HCT116 (cell line): ENCODE measurements at regions not wholly inside any gene's neighbourhood (a gene's known extent, or its start where the extent isn't known, plus 50 kb on each side); places are given as distances from the start of the nearest gene placed in this dataset.

Experiments used
- ATAC-seq: fragments of 200-7000 bp; cut with Tn5 transposase; 2 replicates; pipeline ENCODE4 v1.9.1; 2020; ENCODE audit warnings: mild to moderate bottlenecking, moderate library complexity
- BruUV-seq: library from RNA; stranded (reverse); fragments of 400-500 nt; replicated peaks from 2 replicates; lab custom pipeline; 2021; lab: Mats Ljungman, UMichigan
- CTCF ChIA-PET: fragments of 300-600 bp; sonication (Branson Sonifier 250); formaldehyde crosslinking; loops from one replicate; lab custom pipeline; 2021; ENCODE audit warnings: antibody characterized with exemption; lab: Charles Lee
- POLR2A ChIA-PET: fragments of 300-600, 350-600 bp; sonication (Branson Sonifier 250); formaldehyde crosslinking; loops from one replicate; lab custom pipeline; 2021; ENCODE audit warnings: antibody characterized with exemption; lab: Charles Lee
- RAD21 ChIA-PET, 2 experiments: fragments of 300-600 bp; sonication (Branson Sonifier 250); formaldehyde crosslinking; loops; one replicate each; lab custom pipeline; 2023; ENCODE audit warnings: low total read pairs in 2 of 2; ENCODE audit not compliant: uncharacterized antibody in 2 of 2, unreplicated experiment in 2 of 2, low non-redundant PET in 1 of 2; lab: Charles Lee
- DNase-seq: peaks from one replicate; pipeline ENCODE4 v3.0.0-alpha.2; 2010; ENCODE audit warnings: low read depth, low spot score
- H2AFZ ChIP-seq: fragments of 200-600 bp; shearing (Covaris generic), sonication (generic); 2 replicates; pipeline ENCODE4 v1.6.1; 2017; ENCODE audit warnings: low read depth, mixed run types, mixed read lengths, antibody characterized with exemption, low read length; ENCODE audit not compliant: poor library complexity, severe bottlenecking
- H3K27ac ChIP-seq: 2 replicates; pipeline ENCODE4 v1.5.1; 2012; ENCODE audit warnings: low read depth, low read length
- H3K27me3 ChIP-seq: fragments of 200-600 bp; sonication (generic); 2 replicates; pipeline ENCODE4 v1.6.1; 2016; ENCODE audit warnings: mixed run types, low read length, mixed read lengths; ENCODE audit not compliant: insufficient read depth
- H3K36me3 ChIP-seq, 2 experiments: fragments of 200-500 bp in 1 of 2; fragments of 200-600 bp in 1 of 2; sonication (Bioruptor generic) in 1 of 2; sonication (generic) in 1 of 2; 2 replicates each; pipeline versions ENCODE4 v1.5.1 to v1.6.1; 2014 to 2016; ENCODE audit warnings: low read length in 2 of 2, inconsistent platforms in 1 of 2, mixed read lengths in 1 of 2, mixed run types in 1 of 2; ENCODE audit not compliant: insufficient read depth in 2 of 2, control insufficient read depth in 1 of 2
- H3K4me1 ChIP-seq, 2 experiments: fragments of 200-600 bp in 1 of 2; sonication (generic) in 1 of 2; 2 replicates each; pipeline versions ENCODE4 v1.5.1 to v1.6.1; 2012 to 2017; ENCODE audit warnings: low read length in 2 of 2, inconsistent platforms in 1 of 2, mild to moderate bottlenecking in 1 of 2, mixed read lengths in 1 of 2, mixed run types in 1 of 2, moderate library complexity in 1 of 2; ENCODE audit not compliant: insufficient read depth in 2 of 2, control insufficient read depth in 1 of 2
- H3K4me2 ChIP-seq: fragments of 200-600 bp; sonication (generic); 2 replicates; pipeline ENCODE4 v1.6.1; 2017; ENCODE audit warnings: mixed run types, low read length, mixed read lengths
- H3K4me3 ChIP-seq, 2 experiments: fragments of 200-600 bp in 1 of 2; sonication (generic) in 1 of 2; replicated peaks in 1 of 2; 2 replicates each; pipeline ENCODE4 v1.5.1; 2011 to 2016; ENCODE audit warnings: low read length in 2 of 2, control low read depth in 1 of 2, low read depth in 1 of 2, mild to moderate bottlenecking in 1 of 2, mixed read lengths in 1 of 2, mixed run types in 1 of 2
- H3K79me2 ChIP-seq: fragments of 200-600 bp; sonication (generic); 2 replicates; pipeline ENCODE4 v1.6.1; 2017; ENCODE audit warnings: mild to moderate bottlenecking, mixed run types, low read length, moderate library complexity, mixed read lengths; ENCODE audit not compliant: insufficient read depth
- H3K9ac ChIP-seq: fragments of 200-600 bp; sonication (generic); 2 replicates; pipeline ENCODE4 v1.6.1; 2016; ENCODE audit warnings: low read length, mixed read lengths
- H3K9me2 ChIP-seq: fragments of 200-600 bp; sonication (generic), shearing (Covaris generic); 2 replicates; pipeline ENCODE4 v1.6.1; 2017; ENCODE audit warnings: mixed run types, mild to moderate bottlenecking, moderate library complexity; ENCODE audit not compliant: insufficient read depth
- H3K9me3 ChIP-seq, 2 experiments: fragments of 200-500 bp in 1 of 2; fragments of 200-600 bp in 1 of 2; sonication (Bioruptor generic) in 1 of 2; sonication (generic) in 1 of 2; 2 replicates each; pipeline ENCODE4 v1.6.1; 2014 to 2017; ENCODE audit warnings: low read length in 2 of 2, mixed read lengths in 2 of 2, inconsistent platforms in 1 of 2, low read depth in 1 of 2, mild to moderate bottlenecking in 1 of 2, mixed run types in 1 of 2, moderate library complexity in 1 of 2; ENCODE audit not compliant: control insufficient read depth in 1 of 2, insufficient read depth in 1 of 2
- H4K20me1 ChIP-seq: fragments of 200-600 bp; sonication (generic), shearing (Covaris generic); 2 replicates; pipeline ENCODE4 v1.6.1; 2017; ENCODE audit warnings: mixed run types, mild to moderate bottlenecking, moderate library complexity; ENCODE audit not compliant: insufficient read depth
- CTCF ChIP-seq, 3 experiments: fragments of 200-600 bp in 1 of 3; sonication (generic) in 1 of 3; IDR thresholded peaks in 2 of 3; conservative IDR thresholded peaks in 1 of 3; 2 replicates each; pipeline ENCODE4 v1.5.1; 2012 to 2017; ENCODE audit warnings: low read depth in 2 of 3, low read length in 2 of 3, antibody characterized with exemption in 1 of 3, borderline replicate concordance in 1 of 3, control low read depth in 1 of 3, mild to moderate bottlenecking in 1 of 3, mixed read lengths in 1 of 3, mixed run types in 1 of 3, moderate library complexity in 1 of 3; ENCODE audit not compliant: insufficient read depth in 1 of 3
- EGR1 ChIP-seq: IDR thresholded peaks from 2 replicates; pipeline ENCODE4 v1.6.1; 2012; ENCODE audit warnings: low read depth
- MAX ChIP-seq: IDR thresholded peaks from 2 replicates; pipeline ENCODE4 v1.6.1; 2012
- RAD21 ChIP-seq: IDR thresholded peaks from 2 replicates; pipeline ENCODE4 v1.6.1; 2012; ENCODE audit warnings: low read depth, mild to moderate bottlenecking
- intact Hi-C: fragments of 100-400 bp; cut with micrococcal nuclease; formaldehyde crosslinking; loops from 2 replicates; pipeline ENCODE4 v1.10.0; 2022
- TF ChIP-seq, protein P1 (sequence below): IDR thresholded peaks from 2 replicates; pipeline ENCODE4 v1.6.1; 2011; ENCODE audit warnings: mild to moderate bottlenecking, low read length, moderate library complexity; ENCODE audit not compliant: insufficient replicate concordance; ENCODE audit errors: extremely low read depth

GRCh38 chr4:130703211-130703935, 1607.4 kb downstream of the C4orf33 start (continued):
- no peak for TF ChIP-seq CTCF (IDR thresholded peaks at IDR 0.05 in 2 of 3, conservative IDR thresholded peaks at IDR 0.05 in 1 of 3; ENCODE audit: borderline replicate concordance in 1 of 3, insufficient read depth in 1 of 3, low read depth in 2 of 3, low read length in 2 of 3)
- TF ChIP-seq, protein P1, sequence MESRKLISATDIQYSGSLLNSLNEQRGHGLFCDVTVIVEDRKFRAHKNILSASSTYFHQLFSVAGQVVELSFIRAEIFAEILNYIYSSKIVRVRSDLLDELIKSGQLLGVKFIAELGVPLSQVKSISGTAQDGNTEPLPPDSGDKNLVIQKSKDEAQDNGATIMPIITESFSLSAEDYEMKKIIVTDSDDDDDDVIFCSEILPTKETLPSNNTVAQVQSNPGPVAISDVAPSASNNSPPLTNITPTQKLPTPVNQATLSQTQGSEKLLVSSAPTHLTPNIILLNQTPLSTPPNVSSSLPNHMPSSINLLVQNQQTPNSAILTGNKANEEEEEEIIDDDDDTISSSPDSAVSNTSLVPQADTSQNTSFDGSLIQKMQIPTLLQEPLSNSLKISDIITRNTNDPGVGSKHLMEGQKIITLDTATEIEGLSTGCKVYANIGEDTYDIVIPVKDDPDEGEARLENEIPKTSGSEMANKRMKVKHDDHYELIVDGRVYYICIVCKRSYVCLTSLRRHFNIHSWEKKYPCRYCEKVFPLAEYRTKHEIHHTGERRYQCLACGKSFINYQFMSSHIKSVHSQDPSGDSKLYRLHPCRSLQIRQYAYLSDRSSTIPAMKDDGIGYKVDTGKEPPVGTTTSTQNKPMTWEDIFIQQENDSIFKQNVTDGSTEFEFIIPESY, result no peak
- no peak for TF ChIP-seq MAX

DNA sequence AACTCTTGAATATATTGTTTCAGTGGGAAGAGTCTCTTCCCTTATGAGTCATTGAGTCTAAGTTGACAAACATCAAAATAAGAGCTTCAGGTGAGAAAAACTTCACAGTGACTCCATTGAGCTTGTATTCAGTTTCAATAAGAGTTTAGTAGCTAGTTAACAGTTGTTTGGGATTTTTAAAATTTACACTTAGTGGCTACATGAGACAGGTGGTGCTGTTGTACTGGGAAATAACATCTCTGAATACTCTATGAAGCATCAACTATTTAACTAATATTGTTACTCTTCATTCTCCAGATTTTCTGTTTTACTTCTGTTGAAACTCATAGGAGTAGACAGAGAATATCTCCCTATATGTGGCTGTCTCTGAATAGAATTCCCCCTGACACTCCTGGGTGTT, 1609.1 kb downstream of the C4orf33 start:
- Histone ChIP-seq H3K36me3 (no peaks in the 10 kb centered on the region), H3K4me3 (no peak overlapping the region), H3K79me2 (no peaks in the 10 kb centered on the region), H3K9ac (no peak overlapping the region), H3K9me2 (no peaks in the 10 kb centered on the region), H3K4me1 (no peaks in the 10 kb centered on the region), H3K9me3 (no peaks in the 10 kb centered on the region), H3K27ac (no peak overlapping the region), H3K27me3 (no peaks in the 10 kb centered on the region), H4K20me1 (no peaks in the 10 kb centered on the region), H2AFZ (no peak overlapping the region), H3K4me2 (no peak overlapping the region)
- ChIA-PET POLR2A (no interaction called here), CTCF (no interaction called here), RAD21 (no interaction called here)
- TF ChIP-seq EGR1 (no peak), RAD21 (peak; percentile 30; the same call in 1 of the 2 replicates)
- intact Hi-C loops, result no loop called here
- ATAC-seq, result no peak
- BruUV-seq, result no TSS peak
- no peak for DNase-seq
